ENCODE measurements at regions not wholly inside any gene's neighbourhood (a gene's known extent, or its start where the extent isn't known, plus 50 kb on each side); places are given as distances from the start of the nearest gene placed in this dataset.

- DNase-seq (ENCODE audit: low read depth) = peak; percentile 15
These were observed 197.2 kb downstream of the CRPPA start for GRCh38 chr7:16223963-16224707.

- no peak for DNase-seq (ENCODE audit: low read depth)
These were observed 208.7 kb downstream of the CRPPA start for GRCh38 chr7:16212610-16213009.

- DNase-seq (ENCODE audit: low read depth) = no peak
These were observed 209.3 kb downstream of the CRPPA start for GRCh38 chr7:16212032-16212431.

- DNase-seq (ENCODE audit: low read depth) = no peak
These were observed 209.9 kb downstream of the CRPPA start for GRCh38 chr7:16211402-16211925.

- no peak for DNase-seq (ENCODE audit: low read depth)
These were observed 211.2 kb downstream of the CRPPA start for GRCh38 chr7:16210171-16210570.

GRCh38 chr7:16207321-16207720 lies 214.0 kb downstream of the CRPPA start:
- DNase-seq (ENCODE audit: low read depth) = no peak

- DNase-seq (ENCODE audit: low read depth) = no peak
These were observed 215.9 kb downstream of the CRPPA start for GRCh38 chr7:16205466-16205865.

GRCh38 chr7:16204953-16205352 lies 216.4 kb downstream of the CRPPA start:
- no peak for DNase-seq (ENCODE audit: low read depth)

- no peak for DNase-seq (ENCODE audit: low read depth)
These were observed 218.3 kb downstream of the CRPPA start for GRCh38 chr7:16203065-16203464.

- no peak for DNase-seq (ENCODE audit: low read depth)
These were observed 219.0 kb downstream of the CRPPA start for GRCh38 chr7:16202303-16202702.

GRCh38 chr7:16200591-16200990 lies 220.7 kb downstream of the CRPPA start:
- DNase-seq (ENCODE audit: low read depth) = no peak

GRCh38 chr7:16193631-16194030 lies 227.7 kb downstream of the CRPPA start:
- DNase-seq (ENCODE audit: low read depth) = no peak

- DNase-seq (ENCODE audit: low read depth) = no peak
These were observed 232.2 kb downstream of the CRPPA start for GRCh38 chr7:16189026-16189715.

GRCh38 chr7:16187131-16187530 lies 234.2 kb downstream of the CRPPA start:
- no peak for DNase-seq (ENCODE audit: low read depth)

- DNase-seq (ENCODE audit: low read depth) = no peak
These were observed 242.8 kb downstream of the CRPPA start for GRCh38 chr7:16178585-16178984.

GRCh38 chr7:16178092-16178491 lies 243.2 kb downstream of the CRPPA start:
- DNase-seq (ENCODE audit: low read depth) = no peak

GRCh38 chr7:16174253-16174652 lies 247.1 kb downstream of the CRPPA start:
- DNase-seq (ENCODE audit: low read depth) = no peak

GRCh38 chr7:16172366-16172765 lies 249.0 kb downstream of the CRPPA start:
- DNase-seq (ENCODE audit: low read depth) = no peak

GRCh38 chr7:16171928-16172327 lies 249.4 kb downstream of the CRPPA start:
- DNase-seq (ENCODE audit: low read depth) = no peak

- DNase-seq (ENCODE audit: low read depth) = no peak
These were observed 250.7 kb downstream of the CRPPA start for GRCh38 chr7:16170671-16171070.

GRCh38 chr7:16169537-16169936 lies 251.8 kb downstream of the CRPPA start:
- no peak for DNase-seq (ENCODE audit: low read depth)

- no peak for DNase-seq (ENCODE audit: low read depth)
These were observed 253.8 kb downstream of the CRPPA start for GRCh38 chr7:16167526-16167925.

- no peak for DNase-seq (ENCODE audit: low read depth)
These were observed 277.0 kb downstream of the CRPPA start for GRCh38 chr7:16144361-16144760.

Measured in stimulated activated CD8-positive, alpha-beta memory T cell treated with anti-CD3 and anti-CD28 coated beads, Interleukin-12 subunit alpha, Interleukin-12 subunit beta, amount 100 ng/mL, for 4 hours (primary cell).